ENCODE measurements at regions not wholly inside any gene's neighbourhood (a gene's known extent, or its start where the extent isn't known, plus 50 kb on each side); places are given as distances from the start of the nearest gene placed in this dataset.

- TF ChIP-seq ZNF462 (CRISPR knock-in tag; IDR thresholded peaks at IDR 0.05) (no peak), EZH2phosphoT487 (IDR thresholded peaks at IDR 0.05; ENCODE audit: unreplicated experiment) (no peak)
- TF ChIP-seq, protein P1, sequence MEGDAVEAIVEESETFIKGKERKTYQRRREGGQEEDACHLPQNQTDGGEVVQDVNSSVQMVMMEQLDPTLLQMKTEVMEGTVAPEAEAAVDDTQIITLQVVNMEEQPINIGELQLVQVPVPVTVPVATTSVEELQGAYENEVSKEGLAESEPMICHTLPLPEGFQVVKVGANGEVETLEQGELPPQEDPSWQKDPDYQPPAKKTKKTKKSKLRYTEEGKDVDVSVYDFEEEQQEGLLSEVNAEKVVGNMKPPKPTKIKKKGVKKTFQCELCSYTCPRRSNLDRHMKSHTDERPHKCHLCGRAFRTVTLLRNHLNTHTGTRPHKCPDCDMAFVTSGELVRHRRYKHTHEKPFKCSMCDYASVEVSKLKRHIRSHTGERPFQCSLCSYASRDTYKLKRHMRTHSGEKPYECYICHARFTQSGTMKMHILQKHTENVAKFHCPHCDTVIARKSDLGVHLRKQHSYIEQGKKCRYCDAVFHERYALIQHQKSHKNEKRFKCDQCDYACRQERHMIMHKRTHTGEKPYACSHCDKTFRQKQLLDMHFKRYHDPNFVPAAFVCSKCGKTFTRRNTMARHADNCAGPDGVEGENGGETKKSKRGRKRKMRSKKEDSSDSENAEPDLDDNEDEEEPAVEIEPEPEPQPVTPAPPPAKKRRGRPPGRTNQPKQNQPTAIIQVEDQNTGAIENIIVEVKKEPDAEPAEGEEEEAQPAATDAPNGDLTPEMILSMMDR (conservative IDR thresholded peaks at IDR 0.05; ENCODE audit: low read depth in 2 of 2), result no peak
Measured at GRCh38 chr2:15882761-15883497, 57.4 kb upstream of the MYCN start (continued).

DNA sequence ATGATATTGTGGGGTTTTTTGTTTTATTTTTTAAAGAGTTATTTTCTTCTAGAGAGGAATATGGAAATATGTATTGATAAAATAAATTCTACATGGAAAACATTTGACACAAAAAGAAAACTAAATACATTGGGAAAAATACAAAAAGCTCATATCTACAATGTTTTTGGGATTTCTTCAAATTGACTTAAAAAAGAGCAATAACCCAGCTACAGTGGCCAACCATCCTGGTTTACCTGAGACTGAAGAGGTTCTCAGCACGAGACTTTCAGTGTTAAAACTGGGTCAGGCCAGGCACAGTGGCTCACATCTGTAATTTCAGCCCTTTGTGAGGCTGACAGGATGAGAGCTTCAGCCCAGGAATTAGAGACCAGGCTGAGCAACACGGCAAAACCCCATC lies 56.7 kb upstream of the MYCN start:
- no peaks in the 10 kb centered on the region for H3K36me3 Mint-ChIP-seq (ENCODE audit: low read depth)
- H3K27ac Mint-ChIP-seq, result no peak overlapping the region
- Histone ChIP-seq H3K4me3 (no peak overlapping the region), H3K79me2 (replicated peaks; ENCODE audit: insufficient read depth) (no peaks in the 10 kb centered on the region), H3K27me3 (ENCODE audit: insufficient read depth) (no peaks in the 10 kb centered on the region), H3K4me2 (no peak overlapping the region), H3K36me3 (ENCODE audit: insufficient read depth) (no peaks in the 10 kb centered on the region), H3K27ac (ENCODE audit: low read depth) (no peak overlapping the region), H3K9me2 (ENCODE audit: insufficient read depth) (no peaks in the 10 kb centered on the region), H2AFZ (no peak overlapping the region), H4K20me1 (replicated peaks; ENCODE audit: insufficient read depth) (no peaks in the 10 kb centered on the region), H3F3A (replicated peaks; ENCODE audit: low read depth) (no peaks in the 10 kb centered on the region), H3K4me1 (ENCODE audit: insufficient read depth) (peaks cover 4% of the 10 kb centered on the region; the same call in 1 of the 2 replicates)
- peaks cover 4% of the 10 kb centered on the region for H3K27me3 Mint-ChIP-seq (ENCODE audit: insufficient read depth, low read depth, poor library complexity)
- ATAC-seq (no peak), DNase-seq (ENCODE audit: low spot score) (no peak)
- no peak overlapping the region for H3K4me3 Mint-ChIP-seq
- H3K9me3 Mint-ChIP-seq, result peaks cover 4% of the 10 kb centered on the region; the same call in 2 of the 3 replicates
- peaks cover 9% of the 10 kb centered on the region for H3K4me1 Mint-ChIP-seq
- TF ChIP-seq, protein P1 (conservative IDR thresholded peaks at IDR 0.05; ENCODE audit: low read depth in 2 of 2), result no peak
- no peak for TF ChIP-seq REST (IDR thresholded peaks at IDR 0.05; ENCODE audit: unreplicated experiment)
- TF ChIP-seq NANOG (IDR thresholded peaks at IDR 0.05; ENCODE audit: borderline replicate concordance), result no peak
- no peak for TF ChIP-seq EZH2 (IDR thresholded peaks at IDR 0.05; ENCODE audit: low read depth, unreplicated experiment)
- no peak for TF ChIP-seq ZNF114 (CRISPR knock-in tag; IDR thresholded peaks at IDR 0.05)
- TF ChIP-seq STAT1 (IDR thresholded peaks at IDR 0.05; ENCODE audit: unreplicated experiment), result no peak
- no peak for TF ChIP-seq ZNF331 (CRISPR knock-in tag; IDR thresholded peaks at IDR 0.05; ENCODE audit: low read depth)
- no peak for TF ChIP-seq EZH2phosphoT487 (IDR thresholded peaks at IDR 0.05; ENCODE audit: unreplicated experiment)
- TF ChIP-seq POLR2AphosphoS5 (IDR thresholded peaks at IDR 0.05; ENCODE audit: low read depth), result no peak

All from GM23338 (cell line).